Keratinocyte (primary cell): ENCODE measurements at regions not wholly inside any gene's neighbourhood (a gene's known extent, or its start where the extent isn't known, plus 50 kb on each side); places are given as distances from the start of the nearest gene placed in this dataset.
A peak's percentile ranks its signal among the peaks of the same experiment; 100 is the strongest.

Experiments used
- DNase-seq: peaks from one replicate; pipeline ENCODE4 v3.0.0-alpha.2; 2011; ENCODE audit warnings: low read depth, missing footprints, low spot score
- FAIRE-seq: peaks from 2 replicates; lab custom pipeline; 2011; peaks lifted over from hg19 to GRCh38; lab: Jason Lieb, UNC
- H2AFZ ChIP-seq: 2 replicates; pipeline ENCODE4 v1.6.0; 2012; ENCODE audit warnings: low read length, control low read depth, inconsistent platforms; ENCODE audit not compliant: control insufficient read depth
- H3K27ac ChIP-seq: 2 replicates; pipeline ENCODE4 v1.5.1; 2011; ENCODE audit warnings: low read length; ENCODE audit not compliant: control insufficient read depth, insufficient read depth
- H3K27me3 ChIP-seq: 3 replicates; pipeline ENCODE4 v1.6.0; 2011; ENCODE audit warnings: low read length; ENCODE audit not compliant: control insufficient read depth, insufficient read depth; ENCODE audit errors: extremely low read depth
- H3K36me3 ChIP-seq, 2 experiments: 2 replicates in 1 of 2; 3 replicates in 1 of 2; pipeline ENCODE4 v1.5.1; 2011; ENCODE audit warnings: low read length in 2 of 2, mild to moderate bottlenecking in 1 of 2; ENCODE audit not compliant: control insufficient read depth in 2 of 2, insufficient read depth in 2 of 2; ENCODE audit errors: extremely low read depth in 1 of 2
- H3K4me1 ChIP-seq: 3 replicates; pipeline ENCODE4 v1.5.1; 2011; ENCODE audit warnings: low read length; ENCODE audit not compliant: control insufficient read depth, insufficient read depth; ENCODE audit errors: extremely low read depth
- H3K4me2 ChIP-seq: 3 replicates; pipeline ENCODE4 v1.6.0; 2011; ENCODE audit warnings: low read depth, low read length; ENCODE audit not compliant: control insufficient read depth, insufficient read depth; ENCODE audit errors: extremely low read depth
- H3K4me3 ChIP-seq, 3 experiments: fragments of 200-600 bp in 1 of 3; sonication (generic) in 1 of 3; 2 replicates in 2 of 3; 3 replicates in 1 of 3; pipeline ENCODE4 v1.5.1; 2011 to 2016; ENCODE audit warnings: low read length in 3 of 3, mild to moderate bottlenecking in 3 of 3, control low read depth in 2 of 3, inconsistent platforms in 1 of 3, low read depth in 1 of 3, mixed read lengths in 1 of 3, mixed run types in 1 of 3, moderate library complexity in 1 of 3; ENCODE audit not compliant: control insufficient read depth in 2 of 3, insufficient read depth in 2 of 3; ENCODE audit errors: extremely low read depth in 1 of 3
- H3K79me2 ChIP-seq: 2 replicates; pipeline ENCODE4 v1.6.0; 2012; ENCODE audit warnings: low read length; ENCODE audit not compliant: control insufficient read depth, insufficient read depth
- H3K9ac ChIP-seq: 3 replicates; pipeline ENCODE4 v1.6.0; 2011; ENCODE audit warnings: low read length; ENCODE audit not compliant: control insufficient read depth, insufficient read depth; ENCODE audit errors: extremely low read depth
- H3K9me1 ChIP-seq: 3 replicates; pipeline ENCODE4 v1.6.0; 2011; ENCODE audit warnings: low read length; ENCODE audit not compliant: control insufficient read depth, insufficient read depth; ENCODE audit errors: extremely low read depth
- H3K9me3 ChIP-seq: 2 replicates; pipeline ENCODE4 v1.5.1; 2012; ENCODE audit warnings: low read depth, low read length; ENCODE audit not compliant: control insufficient read depth
- H4K20me1 ChIP-seq: 3 replicates; pipeline ENCODE4 v1.6.0; 2011; ENCODE audit warnings: low read length; ENCODE audit not compliant: control insufficient read depth, insufficient read depth; ENCODE audit errors: extremely low read depth
- CTCF ChIP-seq, 3 experiments: IDR thresholded peaks in 1 of 3; conservative IDR thresholded peaks in 1 of 3; optimal IDR thresholded peaks in 1 of 3; 2 replicates in 2 of 3; 3 replicates in 1 of 3; pipeline versions ENCODE3 to v1.5.1; 2011; ENCODE audit warnings: low read length in 3 of 3, mild to moderate bottlenecking in 3 of 3, moderate library complexity in 2 of 3, control low read depth in 1 of 3, inconsistent platforms in 1 of 3; ENCODE audit not compliant: insufficient read depth in 2 of 3; ENCODE audit errors: extremely low read depth in 1 of 3
- EZH2 ChIP-seq: IDR thresholded peaks from one replicate; pipeline ENCODE4 v1.6.1; 2012; ENCODE audit warnings: inconsistent platforms, mild to moderate bottlenecking, low read length, moderate library complexity
- dilution Hi-C: fragments of 300-500 bp; cut with MboI; formaldehyde crosslinking; loops from one replicate; pipeline ENCODE4 v1.7.0; 2020; ENCODE audit warnings: low sequenced_read_pairs; ENCODE audit not compliant: extremely low pct_ligation_motif_present

GRCh38 chr3:181913254-181913653 lies 201.5 kb downstream of the SOX2 start:
- H3K4me1 ChIP-seq, result peaks cover 33% of the 10 kb centered on the region
- H3K36me3 ChIP-seq, result no peaks in the 10 kb centered on the region
- FAIRE-seq (peak; percentile 43), DNase-seq (no peak)
- H3K4me3 ChIP-seq, result no peak overlapping the region
- TF ChIP-seq CTCF (optimal IDR thresholded peaks at IDR 0.05 in 1 of 3, IDR thresholded peaks at IDR 0.05 in 1 of 3, conservative IDR thresholded peaks at IDR 0.05 in 1 of 3; ENCODE audit: extremely low read depth in 1 of 3, insufficient read depth in 2 of 3, low read length in 3 of 3), result no peak
- TF ChIP-seq EZH2, result no peak
- no peaks in the 10 kb centered on the region for H3K79me2 ChIP-seq
- peak overlapping the region; percentile 37 for H3K4me2 ChIP-seq
- H3K27me3 ChIP-seq, result no peaks in the 10 kb centered on the region
- H3K27ac ChIP-seq, result no peak overlapping the region
- no peaks in the 10 kb centered on the region for H4K20me1 ChIP-seq
- dilution Hi-C loops, result no loop called here
- H2AFZ ChIP-seq, result no peak overlapping the region
- no peak overlapping the region for H3K9ac ChIP-seq
- H3K9me3 ChIP-seq, result no peaks in the 10 kb centered on the region
- no peaks in the 10 kb centered on the region for H3K9me1 ChIP-seq

GRCh38 chr3:181915551-181915950 lies 203.8 kb downstream of the SOX2 start:
- DNase-seq, result no peak
- H3K9ac ChIP-seq, result peak overlapping the region; percentile 41
- H3K27ac ChIP-seq, result peak overlapping the region; percentile 63
- TF ChIP-seq EZH2 (no peak), CTCF (optimal IDR thresholded peaks at IDR 0.05 in 1 of 3, IDR thresholded peaks at IDR 0.05 in 1 of 3, conservative IDR thresholded peaks at IDR 0.05 in 1 of 3; ENCODE audit: extremely low read depth in 1 of 3, insufficient read depth in 2 of 3, low read length in 3 of 3) (no peak)
- no peaks in the 10 kb centered on the region for H3K9me1 ChIP-seq
- H3K79me2 ChIP-seq, result no peaks in the 10 kb centered on the region
- H4K20me1 ChIP-seq, result no peaks in the 10 kb centered on the region
- H3K36me3 ChIP-seq, result no peaks in the 10 kb centered on the region
- H3K4me1 ChIP-seq, result peaks cover 42% of the 10 kb centered on the region
- no peaks in the 10 kb centered on the region for H3K9me3 ChIP-seq
- peak overlapping the region in 2 of 3 experiments; percentile 51 to 54 for H3K4me3 ChIP-seq
- H3K4me2 ChIP-seq, result peak overlapping the region; percentile 97
- peak; percentile 91 for FAIRE-seq
- peak overlapping the region; percentile 80 for H2AFZ ChIP-seq
- no peaks in the 10 kb centered on the region for H3K27me3 ChIP-seq
- dilution Hi-C loops, result no loop called here
